Nephron (organoid): ENCODE measurements at regions not wholly inside any gene's neighbourhood (a gene's known extent, or its start where the extent isn't known, plus 50 kb on each side); places are given as distances from the start of the nearest gene placed in this dataset.

Experiments used
- H3K27ac Mint-ChIP-seq, 3 experiments: 2 replicates each; pipeline ENCODE4 v1.8.0; 2020; ENCODE audit warnings: mixed read lengths in 3 of 3, mild to moderate bottlenecking in 2 of 3, moderate library complexity in 1 of 3
- H3K27me3 Mint-ChIP-seq: 2 replicates; pipeline ENCODE4 v1.8.0; 2021; ENCODE audit warnings: low read depth, mild to moderate bottlenecking, moderate library complexity, mixed read lengths
- H3K36me3 Mint-ChIP-seq: 2 replicates; pipeline ENCODE4 v1.8.0; 2020; ENCODE audit warnings: low read depth, mixed read lengths
- H3K4me1 Mint-ChIP-seq: 2 replicates; pipeline ENCODE4 v1.8.0; 2020; ENCODE audit warnings: mixed read lengths
- H3K4me3 Mint-ChIP-seq, 3 experiments: 2 replicates each; pipeline ENCODE4 v1.8.0; 2020; ENCODE audit warnings: mild to moderate bottlenecking in 3 of 3, mixed read lengths in 3 of 3, moderate library complexity in 2 of 3
- H3K9me3 Mint-ChIP-seq: 2 replicates; pipeline ENCODE4 v1.8.0; 2020; ENCODE audit warnings: mixed read lengths
- CTCF ChIP-seq, 3 experiments: fragments of 200-600 bp; sonication (generic); IDR thresholded peaks; one replicate each; pipeline ENCODE4 v1.5.0; 2021; ENCODE audit warnings: antibody characterized with exemption in 3 of 3; ENCODE audit not compliant: unreplicated experiment in 3 of 3

GRCh38 chr5:126366199-126366560 is 57.0 kb upstream of the GRAMD2B start:
- H3K4me1 Mint-ChIP-seq = peaks cover 28% of the 10 kb centered on the region
- no peaks in the 10 kb centered on the region for H3K9me3 Mint-ChIP-seq
- no peaks in the 10 kb centered on the region for H3K36me3 Mint-ChIP-seq
- peak overlapping the region in 2 of 3 experiments; percentile 38 to 69 for H3K27ac Mint-ChIP-seq
- no peak for TF ChIP-seq CTCF (IDR thresholded peaks at IDR 0.05; ENCODE audit: unreplicated experiment in 3 of 3)
- no peak overlapping the region for H3K4me3 Mint-ChIP-seq
- H3K27me3 Mint-ChIP-seq = no peaks in the 10 kb centered on the region

GRCh38 chr5:126368239-126368812 is 54.9 kb upstream of the GRAMD2B start:
- TF ChIP-seq CTCF (IDR thresholded peaks at IDR 0.05; ENCODE audit: unreplicated experiment in 3 of 3) = no peak
- Mint-ChIP-seq H3K27me3 (no peaks in the 10 kb centered on the region), H3K4me1 (peaks cover 28% of the 10 kb centered on the region), H3K36me3 (no peaks in the 10 kb centered on the region), H3K9me3 (no peaks in the 10 kb centered on the region), H3K27ac (peak overlapping the region; percentile 11 to 74 (median 55)), H3K4me3 (no peak overlapping the region)

GRCh38 chr5:126369083-126369482 is 54.1 kb upstream of the GRAMD2B start:
- peaks cover 28% of the 10 kb centered on the region for H3K4me1 Mint-ChIP-seq
- no peak for TF ChIP-seq CTCF (IDR thresholded peaks at IDR 0.05; ENCODE audit: unreplicated experiment in 3 of 3)
- H3K4me3 Mint-ChIP-seq = no peak overlapping the region
- peak overlapping the region; percentile 11 to 91 (median 55) for H3K27ac Mint-ChIP-seq
- H3K27me3 Mint-ChIP-seq = no peaks in the 10 kb centered on the region
- no peaks in the 10 kb centered on the region for H3K36me3 Mint-ChIP-seq
- no peaks in the 10 kb centered on the region for H3K9me3 Mint-ChIP-seq

- Mint-ChIP-seq H3K36me3 (no peaks in the 10 kb centered on the region), H3K27ac (peak overlapping the region; percentile 82 to 91 (median 87)), H3K9me3 (no peaks in the 10 kb centered on the region), H3K27me3 (no peaks in the 10 kb centered on the region), H3K4me3 (peak overlapping the region in 2 of 3 experiments; percentile 37 to 48), H3K4me1 (peaks cover 28% of the 10 kb centered on the region)
- peak in 1 of 3 experiments; percentile 32 for TF ChIP-seq CTCF (IDR thresholded peaks at IDR 0.05; ENCODE audit: unreplicated experiment in 3 of 3)
Observed at GRCh38 chr5:126369995-126370731, 53.0 kb upstream of the GRAMD2B start.

- H3K9me3 Mint-ChIP-seq = no peaks in the 10 kb centered on the region
- no peaks in the 10 kb centered on the region for H3K36me3 Mint-ChIP-seq
- H3K4me3 Mint-ChIP-seq = peak overlapping the region; percentile 73 to 83 (median 81)
- H3K4me1 Mint-ChIP-seq = peaks cover 24% of the 10 kb centered on the region
- TF ChIP-seq CTCF (IDR thresholded peaks at IDR 0.05; ENCODE audit: unreplicated experiment in 3 of 3) = no peak
- peak overlapping the region; percentile 82 to 91 (median 87) for H3K27ac Mint-ChIP-seq
- no peaks in the 10 kb centered on the region for H3K27me3 Mint-ChIP-seq
Observed at GRCh38 chr5:126370796-126371718, 52.2 kb upstream of the GRAMD2B start.
